AG09309 (cell line): ENCODE measurements at regions not wholly inside any gene's neighbourhood (a gene's known extent, or its start where the extent isn't known, plus 50 kb on each side); places are given as distances from the start of the nearest gene placed in this dataset.

Source experiments
- DNase-seq: peaks from one replicate; pipeline ENCODE4 v3.0.0-alpha.2; 2010; ENCODE audit warnings: low read depth
- H3K4me3 ChIP-seq: 2 replicates; pipeline ENCODE4 v1.5.1; 2011; ENCODE audit warnings: mild to moderate bottlenecking, low read depth, low read length, moderate library complexity; ENCODE audit not compliant: control insufficient read depth
- CTCF ChIP-seq: IDR thresholded peaks from 2 replicates; pipeline ENCODE4 v1.5.1; 2011; ENCODE audit warnings: mild to moderate bottlenecking, low read depth, low read length, inconsistent platforms; ENCODE audit not compliant: insufficient read depth, control insufficient read depth; ENCODE audit errors: missing control alignments

- no peak for TF ChIP-seq CTCF
Observed at GRCh38 chr3:144548346-144548745, 576.7 kb downstream of the DIPK2A start.

GRCh38 chr3:144549166-144549565 is 577.5 kb downstream of the DIPK2A start:
- no peak overlapping the region for H3K4me3 ChIP-seq
- TF ChIP-seq CTCF, result no peak
- no peak for DNase-seq

More at GRCh38 chr3:144548346-144548745, 576.7 kb downstream of the DIPK2A start:
- no peak overlapping the region for H3K4me3 ChIP-seq
- no peak for DNase-seq

- no peak for DNase-seq
- no peak for TF ChIP-seq CTCF
- H3K4me3 ChIP-seq, result no peak overlapping the region
Observed at GRCh38 chr3:144552346-144553057, 580.9 kb downstream of the DIPK2A start.

- no peak for TF ChIP-seq CTCF
- no peak for DNase-seq
Observed at GRCh38 chr3:144553301-144553700, 581.7 kb downstream of the DIPK2A start.

GRCh38 chr3:144554889-144555288 is 583.3 kb downstream of the DIPK2A start:
- H3K4me3 ChIP-seq, result no peak overlapping the region
- no peak for TF ChIP-seq CTCF
- DNase-seq, result no peak

More at GRCh38 chr3:144553301-144553700, 581.7 kb downstream of the DIPK2A start:
- no peak overlapping the region for H3K4me3 ChIP-seq

GRCh38 chr3:144556392-144556791 is 584.8 kb downstream of the DIPK2A start:
- H3K4me3 ChIP-seq, result no peak overlapping the region
- TF ChIP-seq CTCF, result no peak
- DNase-seq, result peak; percentile 35
